ENCODE measurements at regions not wholly inside any gene's neighbourhood (a gene's known extent, or its start where the extent isn't known, plus 50 kb on each side); places are given as distances from the start of the nearest gene placed in this dataset.

GRCh38 chr7:10662982-10663884 lies 310.4 kb upstream of the PHF14 start:
- CTCF ChIA-PET = no interaction called here
- no peak for DNase-seq (ENCODE audit: low read depth, low spot score)
- Histone ChIP-seq H3K4me1 (ENCODE audit: control insufficient read depth in 1 of 2, insufficient read depth in 2 of 2, low read length in 2 of 2) (no peaks in the 10 kb centered on the region), H3K79me2 (ENCODE audit: insufficient read depth, low read length) (no peaks in the 10 kb centered on the region), H4K20me1 (ENCODE audit: insufficient read depth) (no peaks in the 10 kb centered on the region), H3K27ac (ENCODE audit: low read depth, low read length) (no peak overlapping the region), H3K9me3 (ENCODE audit: control insufficient read depth in 1 of 2, insufficient read depth in 1 of 2, low read depth in 1 of 2, low read length in 2 of 2) (no peaks in the 10 kb centered on the region), H3K4me2 (ENCODE audit: low read length) (no peak overlapping the region), H3K27me3 (ENCODE audit: insufficient read depth, low read length) (no peaks in the 10 kb centered on the region), H2AFZ (ENCODE audit: low read depth, low read length, poor library complexity, severe bottlenecking) (no peak overlapping the region), H3K9me2 (ENCODE audit: insufficient read depth) (no peaks in the 10 kb centered on the region), H3K36me3 (ENCODE audit: control insufficient read depth in 1 of 2, insufficient read depth in 2 of 2, low read length in 2 of 2) (no peaks in the 10 kb centered on the region), H3K4me3 (replicated peaks in 1 of 2; ENCODE audit: low read depth in 1 of 2, low read length in 2 of 2) (no peak overlapping the region), H3K9ac (ENCODE audit: low read length) (no peak overlapping the region)
- ATAC-seq = no peak
- intact Hi-C loops (cut with micrococcal nuclease) = no loop called here
- POLR2A ChIA-PET = no interaction called here
- BruUV-seq (replicated peaks) = no TSS peak
- RAD21 ChIA-PET (ENCODE audit: low non-redundant PET in 1 of 2, low total read pairs in 2 of 2, uncharacterized antibody in 2 of 2, unreplicated experiment in 2 of 2) = no interaction called here
- TF ChIP-seq, protein P1, sequence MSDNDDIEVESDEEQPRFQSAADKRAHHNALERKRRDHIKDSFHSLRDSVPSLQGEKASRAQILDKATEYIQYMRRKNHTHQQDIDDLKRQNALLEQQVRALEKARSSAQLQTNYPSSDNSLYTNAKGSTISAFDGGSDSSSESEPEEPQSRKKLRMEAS (IDR thresholded peaks at IDR 0.05) = no peak
- no peak for TF ChIP-seq EZH2 (IDR thresholded peaks at IDR 0.05)
- no peak for TF ChIP-seq YY1 (IDR thresholded peaks at IDR 0.05; ENCODE audit: extremely low read depth, insufficient replicate concordance, low read depth, low read length)
- TF ChIP-seq JUND (IDR thresholded peaks at IDR 0.05) = no peak
- TF ChIP-seq CEBPB (IDR thresholded peaks at IDR 0.05; ENCODE audit: low read depth) = no peak
- TF ChIP-seq TCF7L2 (IDR thresholded peaks at IDR 0.05; ENCODE audit: borderline replicate concordance, extremely low read depth, insufficient read depth, insufficient read length) = no peak
- no peak for TF ChIP-seq REST (IDR thresholded peaks at IDR 0.05; ENCODE audit: low read depth)
- no peak for TF ChIP-seq EGR1 (IDR thresholded peaks at IDR 0.05; ENCODE audit: low read depth)
- no peak for TF ChIP-seq ZFX (IDR thresholded peaks at IDR 0.05)
- TF ChIP-seq POLR2AphosphoS5 (IDR thresholded peaks at IDR 0.05; ENCODE audit: low read depth, low read length) = no peak
- TF ChIP-seq SP1 (IDR thresholded peaks at IDR 0.05; ENCODE audit: low read depth) = no peak
